ENCODE measurements at regions not wholly inside any gene's neighbourhood (a gene's known extent, or its start where the extent isn't known, plus 50 kb on each side); places are given as distances from the start of the nearest gene placed in this dataset.

- TF ChIP-seq BCOR (IDR thresholded peaks at IDR 0.05) (no peak), POLR2A (conservative IDR thresholded peaks at IDR 0.05) (no peak), PHF20 (IDR thresholded peaks at IDR 0.05; ENCODE audit: partially characterized antibody) (no peak), LARP7 (IDR thresholded peaks at IDR 0.05) (no peak)
These were observed 316.8 kb downstream of the PIK3C3 start (continued) for GRCh38 chr18:42271647-42272414.

- Histone ChIP-seq H2AFZ (ENCODE audit: low read depth, low read length) (no peak overlapping the region), H3K9me3 (replicated peaks; ENCODE audit: control insufficient read depth, insufficient read depth, low read depth, low read length) (no peaks in the 10 kb centered on the region), H4K20me1 (replicated peaks; ENCODE audit: control insufficient read depth, insufficient read depth, low read length) (no peaks in the 10 kb centered on the region), H3K27ac (ENCODE audit: extremely low read depth, low read depth, low read length) (no peak overlapping the region), H3K9me1 (ENCODE audit: control insufficient read depth, insufficient read depth, low read length) (no peaks in the 10 kb centered on the region), H3K4me1 (replicated peaks in 1 of 2; ENCODE audit: control insufficient read depth in 2 of 2, insufficient read depth in 2 of 2, low read length in 2 of 2) (no peaks in the 10 kb centered on the region), H3K27me3 (ENCODE audit: control insufficient read depth in 2 of 2, insufficient read depth in 2 of 2, low read length in 2 of 2) (no peaks in the 10 kb centered on the region), H3K9ac (ENCODE audit: insufficient read depth in 1 of 2, low read depth in 2 of 2, low read length in 2 of 2) (no peak overlapping the region), H3K4me3 (no peak overlapping the region), H3K36me3 (ENCODE audit: control insufficient read depth, insufficient read depth, low read length) (no peaks in the 10 kb centered on the region), H3K4me2 (ENCODE audit: insufficient read depth, low read length) (no peak overlapping the region), H3K79me2 (ENCODE audit: control insufficient read depth, insufficient read depth, low read length) (no peaks in the 10 kb centered on the region)
- intact Hi-C loops (cut with micrococcal nuclease) (no loop called here), in situ Hi-C loops (cut with MboI) (no loop called here)
- DNase-seq (ENCODE audit: extremely low read depth in 1 of 4, low spot score in 3 of 4): no peak
- no peak for ATAC-seq
- FAIRE-seq: no peak
- ChIA-PET POLR2A (no interaction called here), CTCF (ENCODE audit: low intra/inter-chr PET ratio) (interaction anchor here (0.8 kb wide), 1 partner anchor 222 kb away, joined by 3 read pairs; no protein-coding TSS in a partner anchor)
- 0% methylated on average over 1 of the region's 1 CpG for WGBS (ENCODE audit: insufficient coverage, low coverage, missing lambda C conversion rate)
- TF ChIP-seq, protein P1, sequence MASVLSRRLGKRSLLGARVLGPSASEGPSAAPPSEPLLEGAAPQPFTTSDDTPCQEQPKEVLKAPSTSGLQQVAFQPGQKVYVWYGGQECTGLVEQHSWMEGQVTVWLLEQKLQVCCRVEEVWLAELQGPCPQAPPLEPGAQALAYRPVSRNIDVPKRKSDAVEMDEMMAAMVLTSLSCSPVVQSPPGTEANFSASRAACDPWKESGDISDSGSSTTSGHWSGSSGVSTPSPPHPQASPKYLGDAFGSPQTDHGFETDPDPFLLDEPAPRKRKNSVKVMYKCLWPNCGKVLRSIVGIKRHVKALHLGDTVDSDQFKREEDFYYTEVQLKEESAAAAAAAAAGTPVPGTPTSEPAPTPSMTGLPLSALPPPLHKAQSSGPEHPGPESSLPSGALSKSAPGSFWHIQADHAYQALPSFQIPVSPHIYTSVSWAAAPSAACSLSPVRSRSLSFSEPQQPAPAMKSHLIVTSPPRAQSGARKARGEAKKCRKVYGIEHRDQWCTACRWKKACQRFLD (CRISPR knock-in tag; IDR thresholded peaks at IDR 0.05): no peak
- BruUV-seq (replicated peaks): no TSS peak
These were observed 319.6 kb downstream of the PIK3C3 start for GRCh38 chr18:42274488-42275137.
